ENCODE measurements at regions not wholly inside any gene's neighbourhood (a gene's known extent, or its start where the extent isn't known, plus 50 kb on each side); places are given as distances from the start of the nearest gene placed in this dataset.
"Not testable (repeated sequence)": the region's sequence is repeated elsewhere in the genome, so short reads cannot be mapped to it uniquely, and the experiment has no call there.

DNA sequence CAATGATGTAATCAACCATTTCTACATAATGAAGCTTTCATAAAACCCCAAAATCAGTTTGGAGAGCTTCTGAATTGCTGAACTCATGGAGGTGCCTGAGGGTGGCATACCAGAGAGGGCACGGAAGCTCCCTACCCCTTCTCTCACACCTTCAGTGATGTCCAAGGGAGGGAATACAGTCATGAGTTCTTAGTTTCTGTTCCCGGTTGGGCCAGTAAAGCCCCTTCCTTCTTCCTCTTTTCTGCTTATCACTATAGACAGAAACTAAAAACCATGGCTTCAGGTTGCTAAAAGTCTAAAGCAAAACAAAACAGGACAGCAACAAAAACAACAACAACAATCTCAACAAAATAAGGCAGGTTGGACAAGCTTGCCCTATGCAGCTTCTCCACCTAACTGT lies 260.0 kb downstream of the SPATA31A6 start:
- H3K9me2 ChIP-seq (replicated peaks; ENCODE audit: insufficient read depth, low read length); H3K27me3 ChIP-seq (ENCODE audit: low read length); H3K79me2 ChIP-seq (ENCODE audit: low read length); H3K9ac ChIP-seq (ENCODE audit: low read length); H3K4me1 ChIP-seq (ENCODE audit: low read length); H4K20me1 ChIP-seq (ENCODE audit: insufficient read depth, low read depth, low read length); H3K36me3 ChIP-seq (ENCODE audit: insufficient read depth, low read length); H3K27ac ChIP-seq (ENCODE audit: low read length); H3K9me3 ChIP-seq (ENCODE audit: low read length); H3K4me2 ChIP-seq (ENCODE audit: low read depth, low read length, poor library complexity, severe bottlenecking); H3K4me3 ChIP-seq (ENCODE audit: low read length); H2AFZ ChIP-seq (ENCODE audit: low read length): not testable (repeated sequence)
- peak; percentile 43 for DNase-seq

GRCh38 chr9:42461436-42461835 lies 278.0 kb downstream of the SPATA31A6 start:
- not testable (repeated sequence) for H3K4me3 ChIP-seq (ENCODE audit: low read length); H3K79me2 ChIP-seq (ENCODE audit: low read length); DNase-seq; H3K9me3 ChIP-seq (ENCODE audit: low read length); H4K20me1 ChIP-seq (ENCODE audit: insufficient read depth, low read depth, low read length); H3K4me2 ChIP-seq (ENCODE audit: low read depth, low read length, poor library complexity, severe bottlenecking); H3K36me3 ChIP-seq (ENCODE audit: insufficient read depth, low read length); H3K27me3 ChIP-seq (ENCODE audit: low read length); H3K9me2 ChIP-seq (replicated peaks; ENCODE audit: insufficient read depth, low read length); H3K9ac ChIP-seq (ENCODE audit: low read length); H3K4me1 ChIP-seq (ENCODE audit: low read length); H3K27ac ChIP-seq (ENCODE audit: low read length); H2AFZ ChIP-seq (ENCODE audit: low read length)

DNA sequence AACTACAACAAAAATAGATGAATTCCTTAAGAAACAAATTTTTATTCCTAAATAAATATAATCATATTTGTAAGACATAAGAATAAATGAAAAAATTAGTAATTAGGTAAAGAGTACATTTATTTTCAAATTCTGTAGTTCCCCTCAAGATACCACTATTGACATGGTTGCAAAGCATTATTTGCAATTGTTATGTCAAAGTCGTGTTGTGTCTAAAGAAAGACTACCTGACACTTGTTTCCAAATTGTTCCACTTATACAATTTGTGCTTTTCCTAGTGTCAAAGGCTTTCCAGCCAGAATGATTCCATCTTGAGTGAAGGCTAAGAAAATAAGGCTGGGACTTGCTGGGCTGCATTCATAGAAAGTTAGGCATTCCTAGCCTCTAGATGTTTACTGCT lies 278.4 kb downstream of the SPATA31A6 start:
- H3K4me3 ChIP-seq (ENCODE audit: low read length); H3K27me3 ChIP-seq (ENCODE audit: low read length); H3K27ac ChIP-seq (ENCODE audit: low read length); H3K9ac ChIP-seq (ENCODE audit: low read length); H3K4me1 ChIP-seq (ENCODE audit: low read length); H3K36me3 ChIP-seq (ENCODE audit: insufficient read depth, low read length); H4K20me1 ChIP-seq (ENCODE audit: insufficient read depth, low read depth, low read length); H3K9me3 ChIP-seq (ENCODE audit: low read length); H3K79me2 ChIP-seq (ENCODE audit: low read length); DNase-seq; H2AFZ ChIP-seq (ENCODE audit: low read length); H3K9me2 ChIP-seq (replicated peaks; ENCODE audit: insufficient read depth, low read length); H3K4me2 ChIP-seq (ENCODE audit: low read depth, low read length, poor library complexity, severe bottlenecking): not testable (repeated sequence)

- H3K27ac ChIP-seq (ENCODE audit: low read length); H3K9me3 ChIP-seq (ENCODE audit: low read length); H2AFZ ChIP-seq (ENCODE audit: low read length); H4K20me1 ChIP-seq (ENCODE audit: insufficient read depth, low read depth, low read length); H3K4me3 ChIP-seq (ENCODE audit: low read length); H3K79me2 ChIP-seq (ENCODE audit: low read length); H3K9me2 ChIP-seq (replicated peaks; ENCODE audit: insufficient read depth, low read length); H3K4me2 ChIP-seq (ENCODE audit: low read depth, low read length, poor library complexity, severe bottlenecking); H3K9ac ChIP-seq (ENCODE audit: low read length); DNase-seq; H3K36me3 ChIP-seq (ENCODE audit: insufficient read depth, low read length); H3K27me3 ChIP-seq (ENCODE audit: low read length); H3K4me1 ChIP-seq (ENCODE audit: low read length): not testable (repeated sequence)
Observed at GRCh38 chr9:42463981-42464380, 280.5 kb downstream of the SPATA31A6 start.

GRCh38 chr9:42470577-42470976 lies 287.1 kb downstream of the SPATA31A6 start:
- not testable (repeated sequence) for H3K9me2 ChIP-seq (replicated peaks; ENCODE audit: insufficient read depth, low read length); H4K20me1 ChIP-seq (ENCODE audit: insufficient read depth, low read depth, low read length); H3K4me2 ChIP-seq (ENCODE audit: low read depth, low read length, poor library complexity, severe bottlenecking); H3K27ac ChIP-seq (ENCODE audit: low read length); H3K4me3 ChIP-seq (ENCODE audit: low read length); H3K79me2 ChIP-seq (ENCODE audit: low read length); H3K36me3 ChIP-seq (ENCODE audit: insufficient read depth, low read length); DNase-seq; H3K4me1 ChIP-seq (ENCODE audit: low read length); H3K9me3 ChIP-seq (ENCODE audit: low read length); H2AFZ ChIP-seq (ENCODE audit: low read length); H3K9ac ChIP-seq (ENCODE audit: low read length); H3K27me3 ChIP-seq (ENCODE audit: low read length)

GRCh38 chr9:42490989-42491388 lies 307.5 kb downstream of the SPATA31A6 start:
- H3K27ac ChIP-seq (ENCODE audit: low read length); H4K20me1 ChIP-seq (ENCODE audit: insufficient read depth, low read depth, low read length); H3K36me3 ChIP-seq (ENCODE audit: insufficient read depth, low read length); DNase-seq; H3K4me2 ChIP-seq (ENCODE audit: low read depth, low read length, poor library complexity, severe bottlenecking); H3K27me3 ChIP-seq (ENCODE audit: low read length); H3K9me2 ChIP-seq (replicated peaks; ENCODE audit: insufficient read depth, low read length); H3K79me2 ChIP-seq (ENCODE audit: low read length); H3K9me3 ChIP-seq (ENCODE audit: low read length); H2AFZ ChIP-seq (ENCODE audit: low read length); H3K4me1 ChIP-seq (ENCODE audit: low read length); H3K9ac ChIP-seq (ENCODE audit: low read length); H3K4me3 ChIP-seq (ENCODE audit: low read length): not testable (repeated sequence)

DNA sequence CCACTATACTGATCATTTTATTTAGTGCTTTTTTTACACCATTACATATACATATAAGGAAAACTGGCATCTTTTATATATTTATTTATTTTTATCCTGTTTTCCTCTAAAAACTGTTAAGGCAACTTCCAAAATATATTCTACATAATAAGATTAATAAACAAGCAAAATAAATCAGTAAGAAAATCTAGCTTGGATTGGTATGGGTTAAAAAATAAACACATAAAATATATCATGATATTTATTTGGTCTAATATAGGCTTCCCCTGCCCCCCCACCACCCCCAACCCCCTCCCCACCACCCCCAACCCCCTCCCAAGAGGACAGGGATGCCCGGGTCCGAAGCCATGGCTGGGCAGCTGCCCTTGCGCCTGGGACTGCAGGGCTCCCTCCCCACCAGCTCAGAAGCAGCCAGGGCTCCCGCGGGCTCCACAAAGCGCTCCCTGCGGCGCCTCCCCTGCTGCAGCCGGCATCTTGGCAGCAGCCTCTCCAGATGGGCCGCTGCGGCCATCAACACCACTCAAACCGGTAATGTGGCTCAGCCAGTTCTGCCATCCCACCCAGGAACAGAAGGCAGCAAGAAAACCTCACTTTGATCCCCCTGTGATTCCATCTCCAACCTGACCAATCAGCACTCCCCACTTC lies 319.3 kb downstream of the SPATA31A6 start:
- not testable (repeated sequence) for H3K27me3 ChIP-seq (ENCODE audit: low read length); H3K4me2 ChIP-seq (ENCODE audit: low read depth, low read length, poor library complexity, severe bottlenecking); H4K20me1 ChIP-seq (ENCODE audit: insufficient read depth, low read depth, low read length); H3K9ac ChIP-seq (ENCODE audit: low read length); DNase-seq; H3K4me3 ChIP-seq (ENCODE audit: low read length); H3K9me2 ChIP-seq (replicated peaks; ENCODE audit: insufficient read depth, low read length); H3K9me3 ChIP-seq (ENCODE audit: low read length); H3K4me1 ChIP-seq (ENCODE audit: low read length); H2AFZ ChIP-seq (ENCODE audit: low read length); H3K36me3 ChIP-seq (ENCODE audit: insufficient read depth, low read length); H3K79me2 ChIP-seq (ENCODE audit: low read length); H3K27ac ChIP-seq (ENCODE audit: low read length)

- not testable (repeated sequence) for H4K20me1 ChIP-seq (ENCODE audit: insufficient read depth, low read depth, low read length); H3K27me3 ChIP-seq (ENCODE audit: low read length); H3K4me1 ChIP-seq (ENCODE audit: low read length); H2AFZ ChIP-seq (ENCODE audit: low read length); H3K36me3 ChIP-seq (ENCODE audit: insufficient read depth, low read length); H3K9me2 ChIP-seq (replicated peaks; ENCODE audit: insufficient read depth, low read length); H3K9ac ChIP-seq (ENCODE audit: low read length); H3K4me3 ChIP-seq (ENCODE audit: low read length); H3K79me2 ChIP-seq (ENCODE audit: low read length); H3K27ac ChIP-seq (ENCODE audit: low read length); H3K4me2 ChIP-seq (ENCODE audit: low read depth, low read length, poor library complexity, severe bottlenecking); DNase-seq; H3K9me3 ChIP-seq (ENCODE audit: low read length)
Observed at GRCh38 chr9:42508111-42508510, 324.7 kb downstream of the SPATA31A6 start.

- H3K79me2 ChIP-seq (ENCODE audit: low read length); H3K4me2 ChIP-seq (ENCODE audit: low read depth, low read length, poor library complexity, severe bottlenecking); H3K4me3 ChIP-seq (ENCODE audit: low read length); H3K36me3 ChIP-seq (ENCODE audit: insufficient read depth, low read length); H3K4me1 ChIP-seq (ENCODE audit: low read length); H3K27ac ChIP-seq (ENCODE audit: low read length); DNase-seq; H2AFZ ChIP-seq (ENCODE audit: low read length); H3K27me3 ChIP-seq (ENCODE audit: low read length); H4K20me1 ChIP-seq (ENCODE audit: insufficient read depth, low read depth, low read length); H3K9ac ChIP-seq (ENCODE audit: low read length); H3K9me3 ChIP-seq (ENCODE audit: low read length); H3K9me2 ChIP-seq (replicated peaks; ENCODE audit: insufficient read depth, low read length): not testable (repeated sequence)
Observed at GRCh38 chr9:42513535-42513934, 330.1 kb downstream of the SPATA31A6 start.

All from Karpas-422 (cell line).